ENCODE measurements at regions not wholly inside any gene's neighbourhood (a gene's known extent, or its start where the extent isn't known, plus 50 kb on each side); places are given as distances from the start of the nearest gene placed in this dataset.
"Not testable (repeated sequence)": the region's sequence is repeated elsewhere in the genome, so short reads cannot be mapped to it uniquely, and the experiment has no call there.

GRCh38 chr6:153373869-153374268 lies 242.8 kb upstream of the RGS17 start:
- DNase-seq, result no peak

GRCh38 chr6:153368131-153368530 lies 237.0 kb upstream of the RGS17 start:
- no peak for DNase-seq

GRCh38 chr6:153367021-153367420 lies 235.9 kb upstream of the RGS17 start:
- no peak for DNase-seq

- DNase-seq, result no peak
Measured at GRCh38 chr6:153357391-153357790, 226.3 kb upstream of the RGS17 start.

- no peak for DNase-seq
Measured at GRCh38 chr6:153340568-153340967, 209.5 kb upstream of the RGS17 start.

GRCh38 chr6:153334121-153334520 lies 203.0 kb upstream of the RGS17 start:
- no peak for DNase-seq

- DNase-seq, result not testable (repeated sequence)
Measured at GRCh38 chr6:153331221-153331620, 200.1 kb upstream of the RGS17 start.

GRCh38 chr6:153328194-153328593 lies 197.1 kb upstream of the RGS17 start:
- DNase-seq, result no peak

- no peak for DNase-seq
Measured at GRCh38 chr6:153325661-153326060, 194.6 kb upstream of the RGS17 start.

GRCh38 chr6:153312634-153313033 lies 181.6 kb upstream of the RGS17 start:
- peak in 1 of 2 donors; percentile 1 for DNase-seq

- DNase-seq, result no peak
Measured at GRCh38 chr6:153309651-153310050, 178.6 kb upstream of the RGS17 start.

- DNase-seq, result no peak
Measured at GRCh38 chr6:153302133-153302532, 171.1 kb upstream of the RGS17 start.

- no peak for DNase-seq
Measured at GRCh38 chr6:153301602-153302001, 170.5 kb upstream of the RGS17 start.

- not testable (repeated sequence) for DNase-seq
Measured at GRCh38 chr6:153282456-153282855, 151.4 kb upstream of the RGS17 start.

GRCh38 chr6:153275997-153276396 lies 144.9 kb upstream of the RGS17 start:
- no peak for DNase-seq

- DNase-seq, result no peak
Measured at GRCh38 chr6:153272201-153272980, 141.3 kb upstream of the RGS17 start.

- no peak for DNase-seq
Measured at GRCh38 chr6:153263489-153263888, 132.4 kb upstream of the RGS17 start.

- DNase-seq, result no peak
Measured at GRCh38 chr6:153251326-153251725, 120.2 kb upstream of the RGS17 start.

GRCh38 chr6:153237670-153238069 lies 106.6 kb upstream of the RGS17 start:
- DNase-seq, result no peak

GRCh38 chr6:153231048-153231646 lies 100.1 kb upstream of the RGS17 start:
- DNase-seq, result peak; percentile 3 to 18

- DNase-seq, result no peak
Measured at GRCh38 chr6:153218184-153218792, 87.2 kb upstream of the RGS17 start.

GRCh38 chr6:153216789-153217188 lies 85.7 kb upstream of the RGS17 start:
- DNase-seq, result no peak

GRCh38 chr6:153215242-153215641 lies 84.2 kb upstream of the RGS17 start:
- DNase-seq, result no peak

GRCh38 chr6:153214436-153214835 lies 83.4 kb upstream of the RGS17 start:
- no peak for DNase-seq

Data from hippocampal formation (tissue), 2 donors.